SK-N-SH treated with all-trans-retinoic acid at 6 μM for 48 hours (cell line): ENCODE measurements at regions not wholly inside any gene's neighbourhood (a gene's known extent, or its start where the extent isn't known, plus 50 kb on each side); places are given as distances from the start of the nearest gene placed in this dataset.

ENCODE experiments used
- PATZ1 ChIP-seq: fragments of 250-450 bp; sonication (Bioruptor Pico); IDR thresholded peaks from 2 replicates; pipeline ENCODE4 v1.8.0; 2020; ENCODE audit warnings: mild to moderate bottlenecking, moderate library complexity, borderline replicate concordance
- POU6F1 ChIP-seq: fragments of 250-450 bp; sonication (Bioruptor Pico); IDR thresholded peaks from 2 replicates; pipeline ENCODE4 v1.8.0; 2021; ENCODE audit warnings: low read depth, mild to moderate bottlenecking, moderate library complexity, borderline replicate concordance
- ZC3H10 ChIP-seq: fragments of 250-450 bp; sonication (Bioruptor Pico); IDR thresholded peaks from 2 replicates; pipeline ENCODE4 v1.5.1; 2021; ENCODE audit warnings: mild to moderate bottlenecking, moderate library complexity
- ZFP30 ChIP-seq: fragments of 450-650 bp; formaldehyde crosslinking; IDR thresholded peaks from 2 replicates; pipeline ENCODE4 v1.5.0; 2022; ENCODE audit warnings: mild to moderate bottlenecking, moderate library complexity

GRCh38 chr2:215707608-215708007, 271.7 kb upstream of the FN1 start:
- no peak for TF ChIP-seq POU6F1
- no peak for TF ChIP-seq ZFP30 (CRISPR knock-in tag)
- no peak for TF ChIP-seq PATZ1 (CRISPR knock-in tag)
- no peak for TF ChIP-seq ZC3H10 (CRISPR knock-in tag)
